ENCODE measurements at regions not wholly inside any gene's neighbourhood (a gene's known extent, or its start where the extent isn't known, plus 50 kb on each side); places are given as distances from the start of the nearest gene placed in this dataset.

- TF ChIP-seq CTCF (IDR thresholded peaks at IDR 0.05; ENCODE audit: insufficient read depth, low read length), result no peak
- TF ChIP-seq POLR2AphosphoS5 (IDR thresholded peaks at IDR 0.05; ENCODE audit: low read depth), result no peak
- TF ChIP-seq REST (IDR thresholded peaks at IDR 0.05; ENCODE audit: insufficient replicate concordance, low read depth), result no peak
- TF ChIP-seq SPI1 (IDR thresholded peaks at IDR 0.05; ENCODE audit: borderline replicate concordance, low read depth), result no peak
- no peak for TF ChIP-seq GABPA (IDR thresholded peaks at IDR 0.05; ENCODE audit: low read depth)
Observed at GRCh38 chr3:168155303-168155702, 59.6 kb upstream of the GOLIM4 start.

Measured in HL-60 (cell line).